ENCODE measurements at regions not wholly inside any gene's neighbourhood (a gene's known extent, or its start where the extent isn't known, plus 50 kb on each side); places are given as distances from the start of the nearest gene placed in this dataset.
A peak's percentile ranks its signal among the peaks of the same experiment; 100 is the strongest.
"Not testable (repeated sequence)": the region's sequence is repeated elsewhere in the genome, so short reads cannot be mapped to it uniquely, and the experiment has no call there.

DNA sequence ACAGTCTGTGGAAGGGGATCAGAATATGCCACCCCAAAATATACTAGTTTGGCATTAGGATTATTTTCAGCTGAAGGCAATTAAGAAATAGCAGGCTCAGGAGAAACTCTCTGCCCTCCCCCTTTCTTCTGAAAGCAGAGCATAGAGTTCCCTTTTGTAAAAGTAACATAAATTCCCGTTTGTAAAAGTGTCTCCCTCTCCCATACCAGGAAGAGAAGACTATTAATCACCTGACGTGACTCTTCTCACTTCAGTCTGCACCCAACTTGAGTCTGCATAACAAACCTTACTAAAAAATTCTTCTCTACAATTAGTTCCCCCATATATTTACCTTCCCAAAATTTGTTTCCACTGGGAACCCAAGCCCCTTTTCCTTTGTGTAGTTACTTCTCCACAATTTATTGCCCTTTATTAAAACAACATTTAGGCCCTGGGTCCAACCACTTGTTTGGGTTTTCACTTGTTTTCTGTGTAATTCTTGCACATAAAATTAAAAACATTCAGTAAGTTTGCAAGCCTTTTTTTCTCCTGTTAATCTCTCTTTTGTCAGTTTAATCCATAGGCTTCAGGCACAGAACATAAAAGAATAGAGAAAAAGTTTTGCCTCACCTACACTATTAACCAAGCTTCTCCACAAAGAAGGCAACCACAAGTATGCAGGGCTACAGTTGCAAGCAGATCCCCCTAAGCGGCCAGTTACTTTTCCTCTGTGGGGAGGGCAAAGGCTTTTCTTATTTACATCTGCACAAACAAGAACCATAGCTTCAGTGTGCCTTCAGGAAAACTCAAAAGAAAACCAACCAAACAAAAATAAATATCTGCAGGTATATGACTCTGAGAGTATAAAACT is 73.8 kb upstream of the EPCAM start:
- DNase-seq, result no peak

DNA sequence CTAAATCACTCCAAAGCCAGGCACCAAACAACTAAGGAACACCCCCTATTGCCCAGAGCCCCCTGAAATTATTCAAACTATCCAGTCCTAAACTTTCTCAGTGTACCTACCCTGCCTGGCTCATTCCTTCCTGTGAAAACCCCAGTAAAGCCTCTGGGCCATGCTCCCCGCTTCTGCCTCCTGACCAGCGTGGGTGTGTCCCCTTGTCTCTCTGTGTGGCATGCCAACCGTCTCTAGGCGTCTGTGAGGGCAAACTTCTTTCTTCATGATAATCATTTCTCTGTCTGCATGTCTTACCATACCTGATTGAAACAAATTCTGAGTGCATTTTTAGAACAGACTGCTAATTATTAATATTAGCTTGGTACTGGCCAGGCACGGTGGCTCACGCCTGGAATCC is 75.1 kb upstream of the EPCAM start:
- no peak for DNase-seq

DNA sequence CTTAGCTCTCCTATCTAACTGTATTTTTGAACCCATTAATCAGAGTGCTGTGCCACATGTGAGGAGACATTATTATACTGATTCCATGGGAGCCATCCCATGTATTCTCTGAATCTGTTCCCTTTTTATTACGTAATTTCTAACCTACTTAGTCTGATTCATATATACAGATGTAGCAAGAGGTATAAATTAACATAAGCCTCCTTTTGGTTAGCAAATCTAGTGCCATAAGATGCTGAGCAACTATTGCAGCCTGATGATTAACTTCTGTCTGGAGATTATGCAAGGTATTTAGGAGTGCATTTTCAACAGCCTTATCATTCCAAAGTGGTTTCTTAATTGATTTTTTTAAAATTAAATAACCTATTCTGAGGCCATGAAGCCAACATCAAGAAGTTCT is 80.2 kb upstream of the EPCAM start:
- no peak for DNase-seq

DNA sequence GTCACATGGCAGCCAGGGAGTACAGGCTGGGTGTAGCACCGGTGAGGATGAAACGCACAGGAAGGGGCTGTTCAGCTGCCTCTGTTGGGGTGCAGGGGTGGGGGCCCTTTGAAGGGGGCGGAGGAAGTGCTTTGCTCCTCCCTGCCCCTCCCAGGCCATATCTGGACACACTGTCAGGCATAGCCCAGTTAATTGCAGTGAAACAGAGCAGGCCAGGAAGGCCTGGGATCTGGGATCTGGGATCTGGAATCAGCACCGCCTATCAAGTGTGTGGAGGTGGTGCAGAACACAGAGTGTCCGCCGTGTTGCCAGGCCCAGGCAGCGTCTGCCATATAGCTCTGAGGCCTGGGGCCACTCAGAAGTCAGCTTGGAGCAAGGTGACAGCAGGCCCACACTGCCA is 85.5 kb upstream of the EPCAM start:
- DNase-seq, result no peak

DNA sequence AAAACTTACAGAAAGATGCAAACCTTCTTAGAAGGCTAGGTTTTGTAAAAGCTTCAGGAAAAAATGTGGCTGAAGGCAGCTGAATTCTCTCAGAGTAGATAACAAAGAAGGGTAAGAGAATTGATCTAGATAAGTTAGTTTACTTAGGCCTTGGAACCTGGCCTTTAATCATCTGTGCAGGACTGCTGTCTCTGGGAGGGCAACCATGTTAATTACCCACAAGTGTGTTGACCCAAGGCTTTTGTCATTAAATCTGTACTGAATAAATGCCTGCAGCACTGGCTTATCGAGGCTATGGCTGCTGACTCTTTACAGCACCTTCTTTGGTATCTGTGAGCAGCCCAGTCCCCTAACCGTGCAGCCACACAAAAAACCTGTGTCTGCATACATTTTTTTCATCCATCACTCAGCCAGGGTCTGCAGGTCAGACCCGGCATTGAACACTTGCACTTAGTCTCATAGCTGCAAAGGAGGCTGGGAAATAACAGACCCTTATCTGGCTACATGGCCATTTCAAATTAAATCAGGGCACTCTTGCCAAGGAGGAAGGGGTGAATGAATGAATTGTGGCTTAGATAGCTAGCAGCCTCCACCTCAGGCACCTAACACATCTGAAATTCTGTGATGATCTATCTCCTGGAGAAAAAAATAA is 86.4 kb upstream of the EPCAM start:
- no peak for DNase-seq

DNA sequence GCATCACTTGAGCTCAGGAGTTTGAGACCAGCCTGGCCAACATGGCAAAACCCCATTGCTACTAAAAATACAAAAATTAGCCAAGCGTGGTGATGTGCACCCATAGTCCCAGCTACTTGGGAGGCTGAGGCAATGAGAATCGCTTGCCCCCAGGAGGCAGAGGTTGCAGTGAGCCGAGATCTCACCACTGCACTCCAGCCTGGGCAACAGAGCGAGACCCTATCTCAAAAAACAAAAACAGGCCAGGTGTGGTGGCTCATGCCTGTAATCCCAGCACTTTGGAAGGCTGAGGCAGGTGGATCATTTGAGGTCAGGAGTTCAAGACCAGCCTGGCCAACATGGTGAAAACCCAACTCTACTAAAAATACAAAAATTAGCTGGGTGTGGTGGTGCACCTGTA is 89.6 kb upstream of the EPCAM start:
- not testable (repeated sequence) for DNase-seq

DNA sequence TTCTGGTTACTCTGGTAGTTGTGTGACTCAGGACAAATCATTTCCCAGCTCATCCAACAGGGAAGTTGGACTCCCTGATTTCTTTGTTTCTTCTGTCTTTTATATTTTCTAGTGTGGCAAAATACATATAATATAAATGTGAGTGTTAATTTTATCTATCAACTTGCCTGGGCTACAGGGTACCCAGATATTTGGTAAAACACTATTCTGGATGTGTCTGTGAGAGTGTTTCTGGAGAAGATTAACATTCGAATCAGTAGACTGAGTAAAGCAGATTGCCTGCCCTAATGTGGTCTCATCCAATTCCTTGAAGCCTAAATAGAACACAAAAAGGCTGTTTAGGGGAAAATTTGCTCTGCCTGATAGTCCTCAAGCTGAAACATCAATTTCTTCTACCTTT is 91.1 kb upstream of the EPCAM start:
- no peak for DNase-seq

DNA sequence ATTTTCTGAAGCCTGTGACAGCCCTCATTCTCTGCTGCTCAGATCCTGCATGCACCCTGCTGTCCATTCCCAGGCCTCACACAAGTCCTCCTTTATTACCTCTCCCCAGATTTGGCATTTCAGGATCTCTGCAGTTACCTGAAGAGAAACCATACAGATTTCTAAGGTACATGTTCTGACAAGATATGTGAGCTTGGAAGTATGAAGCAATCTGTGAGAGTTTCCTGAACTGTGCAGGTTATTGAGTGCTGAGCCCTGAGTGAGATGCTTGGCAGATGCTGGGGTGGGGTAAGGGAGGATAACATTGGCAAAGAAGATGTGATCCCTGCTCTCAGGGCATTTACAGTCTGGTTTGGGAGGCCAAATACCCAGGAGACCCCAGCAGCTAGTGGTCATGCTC is 91.9 kb upstream of the EPCAM start:
- DNase-seq, result no peak

DNA sequence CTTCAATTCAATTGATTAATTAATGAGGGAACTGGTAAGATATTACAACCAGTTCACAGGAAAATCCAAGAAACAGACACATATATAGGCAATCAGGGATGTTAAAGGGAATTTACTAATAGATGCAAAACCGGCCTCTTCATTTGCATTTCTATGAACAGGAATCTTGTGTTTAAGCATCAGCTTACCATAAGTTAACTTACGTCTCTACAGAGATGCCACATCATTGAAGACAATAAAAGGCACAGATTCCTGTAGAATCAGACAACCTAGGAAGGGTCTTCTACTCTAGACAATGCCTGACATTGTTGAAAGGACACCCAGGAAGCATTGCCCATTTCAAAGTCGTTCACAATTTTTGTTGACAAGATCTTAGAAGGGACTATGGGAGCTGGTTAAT is 93.0 kb upstream of the EPCAM start:
- no peak for DNase-seq

DNA sequence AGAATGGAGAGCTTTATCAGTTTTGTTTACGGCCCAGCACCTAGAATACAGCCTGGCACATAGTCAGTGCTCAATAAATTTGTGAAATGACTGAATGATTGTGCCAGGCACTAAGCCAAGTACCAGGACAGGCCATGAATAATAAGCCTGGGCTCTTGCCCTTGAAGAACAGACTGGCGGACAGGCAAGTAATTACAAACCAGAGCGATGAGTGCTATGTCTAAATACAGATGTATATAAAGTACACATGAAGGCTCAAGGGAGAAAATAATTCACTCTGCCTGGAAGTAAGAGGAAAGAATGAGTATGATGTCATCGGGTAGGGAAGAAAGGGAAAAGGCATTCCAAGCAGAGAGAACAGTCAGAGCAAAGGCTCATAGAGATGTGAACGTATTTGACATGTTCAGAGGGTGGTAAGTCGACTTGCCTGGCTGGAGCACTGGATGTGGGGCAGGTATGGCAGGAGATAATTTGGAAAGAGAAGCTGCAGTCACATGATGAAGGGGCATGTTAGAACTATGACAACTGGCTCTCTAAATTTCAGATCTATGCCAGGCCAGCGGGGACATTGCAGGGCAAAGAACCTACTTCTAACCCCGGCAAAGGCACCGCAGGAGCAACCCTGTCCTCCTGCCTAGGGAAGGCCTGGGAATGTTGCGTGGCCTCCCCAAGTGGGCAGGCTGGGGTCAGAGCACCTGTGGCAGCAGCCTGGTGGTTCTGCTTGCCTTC is 94.9 kb upstream of the EPCAM start:
- DNase-seq, result no peak

DNA sequence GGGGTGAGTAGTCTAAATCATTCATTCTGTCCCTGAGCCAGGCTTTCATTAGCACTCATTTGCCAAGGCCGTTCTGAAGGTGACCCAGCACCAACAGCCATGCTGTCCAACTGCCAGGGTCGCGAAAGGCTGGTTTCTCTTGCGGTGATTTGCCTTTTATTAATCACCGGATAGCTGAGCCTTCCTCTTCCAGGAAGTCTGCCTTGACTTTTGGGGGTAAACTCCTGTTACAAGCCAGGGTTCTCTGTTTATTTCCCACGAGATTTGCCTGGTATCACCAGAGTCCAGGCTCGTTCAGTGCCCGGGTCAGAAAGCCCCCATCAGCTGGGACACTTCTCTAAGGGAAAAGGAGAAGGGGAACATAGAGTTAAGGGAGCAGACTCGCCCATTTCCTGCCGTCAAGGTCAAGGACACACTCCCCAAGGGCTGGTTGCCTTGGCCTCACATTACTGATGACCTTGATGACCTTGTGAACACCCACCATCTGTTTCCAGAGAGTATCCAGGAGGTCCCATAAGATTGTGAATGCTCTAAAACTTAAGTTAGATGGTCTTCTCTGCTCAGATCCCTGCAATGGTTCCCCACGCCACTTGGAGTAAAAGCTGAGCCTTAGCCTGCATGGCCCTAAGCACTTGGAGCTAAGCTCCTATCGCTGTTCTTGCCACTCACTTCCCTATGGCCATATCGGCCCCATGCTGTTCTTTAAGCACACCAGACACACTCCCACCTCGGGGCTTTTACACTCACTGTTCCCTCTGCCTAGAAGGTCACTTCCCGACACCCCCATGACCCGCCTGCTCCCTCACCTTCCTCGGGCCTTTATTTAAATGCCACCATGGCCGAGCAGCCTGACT is 96.0 kb upstream of the EPCAM start:
- no peak for DNase-seq

DNA sequence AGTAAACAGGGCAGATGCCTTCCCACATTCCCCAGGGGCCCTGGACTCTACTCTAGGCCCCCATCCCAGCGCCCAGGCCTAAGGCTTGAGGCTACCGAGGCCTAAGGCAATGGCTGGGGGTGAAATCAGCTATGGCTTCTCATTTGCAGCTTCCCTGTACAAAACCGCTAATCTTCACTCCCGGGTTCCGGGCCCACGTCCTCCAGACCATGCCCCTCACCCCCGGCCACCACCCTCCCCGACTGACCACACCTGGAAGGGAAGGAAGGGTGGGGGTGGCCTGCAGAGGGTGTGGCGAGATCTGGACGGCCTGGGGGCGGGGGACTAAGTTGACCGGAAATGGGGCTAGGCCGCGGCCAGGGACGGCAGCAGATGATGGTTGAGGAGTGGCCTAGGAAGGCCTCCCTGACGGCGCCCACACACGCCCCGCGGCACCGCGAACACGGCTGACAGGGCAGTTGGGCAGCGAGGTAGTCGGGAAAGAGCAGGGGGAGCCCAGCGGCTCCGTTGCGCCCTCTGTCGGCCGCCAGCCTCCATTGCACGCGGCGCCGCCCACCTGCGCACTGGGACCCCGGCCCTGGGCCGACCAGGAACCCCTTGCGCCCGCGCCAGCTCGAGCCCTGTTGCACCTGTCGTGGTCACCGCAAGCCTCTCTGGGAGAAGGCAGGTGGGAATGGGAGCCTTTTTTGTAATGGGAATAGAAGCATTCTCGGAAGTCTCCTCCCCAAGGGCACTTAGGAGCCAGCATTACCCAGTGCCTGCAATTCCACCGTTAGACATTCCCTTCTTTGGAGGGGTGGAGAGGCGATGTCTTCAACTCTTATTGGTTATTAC is 95.9 kb upstream of the CALM2 start:
- peak; percentile 59 for DNase-seq

DNA sequence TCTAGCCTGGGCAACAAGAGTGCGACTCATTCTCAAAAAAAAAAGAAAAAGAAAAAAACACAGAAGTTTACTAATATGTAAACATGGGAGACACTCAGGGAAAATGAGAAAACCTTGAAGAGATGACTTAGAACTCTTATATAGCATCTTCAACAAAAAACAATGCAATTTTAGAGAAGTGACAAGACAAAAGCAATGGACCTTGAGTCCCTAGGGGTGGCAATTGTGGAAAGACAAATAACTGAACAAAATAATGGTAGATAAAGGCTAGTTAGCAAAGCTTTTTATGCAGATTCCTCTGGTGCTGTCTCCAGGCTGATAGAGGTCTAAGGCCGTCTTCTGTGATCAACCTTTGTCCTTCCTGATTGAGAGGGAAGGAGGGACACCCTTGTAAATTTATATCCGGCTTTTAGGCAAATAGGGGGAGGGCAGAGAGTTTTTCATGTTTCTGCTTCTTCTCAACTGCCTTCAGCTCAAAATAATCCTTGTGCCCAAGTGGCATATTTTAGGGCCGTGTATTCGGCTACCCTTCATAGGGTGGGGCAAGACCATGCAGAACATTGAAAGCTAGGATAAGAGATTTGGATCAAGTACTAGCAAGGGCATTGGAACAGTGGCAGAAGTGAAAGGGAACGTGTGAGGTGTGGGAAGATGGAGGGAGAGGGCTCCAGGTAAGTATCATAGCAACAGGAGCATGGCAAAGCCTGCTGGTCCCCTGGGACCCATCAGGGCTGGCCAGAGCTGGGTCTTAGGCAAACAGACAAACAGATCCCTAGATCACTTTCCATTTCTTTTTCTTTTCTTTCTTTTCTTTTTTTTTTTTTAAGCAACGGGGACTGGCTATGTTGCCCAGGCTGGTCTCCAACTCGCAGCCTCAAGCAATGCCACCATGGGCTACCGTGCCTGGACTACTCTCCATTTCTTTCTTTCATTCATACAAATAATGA is 95.0 kb upstream of the CALM2 start:
- no peak for DNase-seq

DNA sequence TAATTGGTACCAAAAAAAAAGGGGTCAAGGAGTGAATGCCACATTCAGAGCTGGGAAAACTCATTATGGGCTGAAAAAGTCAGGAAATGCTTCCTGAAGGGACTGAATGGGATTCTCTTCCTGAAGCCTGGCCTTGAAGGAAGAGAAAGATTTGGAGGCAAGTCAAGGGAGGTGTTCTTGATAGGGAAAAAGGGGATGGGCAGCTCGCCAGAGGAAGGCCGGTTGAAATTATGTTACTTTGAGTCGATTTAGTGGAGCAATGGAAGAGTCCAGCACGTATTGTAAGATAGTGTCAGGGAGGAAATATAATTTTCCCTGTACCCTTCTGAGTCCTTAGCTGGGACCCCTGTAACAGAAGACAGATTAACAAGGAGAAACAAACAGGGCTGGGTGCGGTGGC is 94.1 kb upstream of the CALM2 start:
- no peak for DNase-seq

DNA sequence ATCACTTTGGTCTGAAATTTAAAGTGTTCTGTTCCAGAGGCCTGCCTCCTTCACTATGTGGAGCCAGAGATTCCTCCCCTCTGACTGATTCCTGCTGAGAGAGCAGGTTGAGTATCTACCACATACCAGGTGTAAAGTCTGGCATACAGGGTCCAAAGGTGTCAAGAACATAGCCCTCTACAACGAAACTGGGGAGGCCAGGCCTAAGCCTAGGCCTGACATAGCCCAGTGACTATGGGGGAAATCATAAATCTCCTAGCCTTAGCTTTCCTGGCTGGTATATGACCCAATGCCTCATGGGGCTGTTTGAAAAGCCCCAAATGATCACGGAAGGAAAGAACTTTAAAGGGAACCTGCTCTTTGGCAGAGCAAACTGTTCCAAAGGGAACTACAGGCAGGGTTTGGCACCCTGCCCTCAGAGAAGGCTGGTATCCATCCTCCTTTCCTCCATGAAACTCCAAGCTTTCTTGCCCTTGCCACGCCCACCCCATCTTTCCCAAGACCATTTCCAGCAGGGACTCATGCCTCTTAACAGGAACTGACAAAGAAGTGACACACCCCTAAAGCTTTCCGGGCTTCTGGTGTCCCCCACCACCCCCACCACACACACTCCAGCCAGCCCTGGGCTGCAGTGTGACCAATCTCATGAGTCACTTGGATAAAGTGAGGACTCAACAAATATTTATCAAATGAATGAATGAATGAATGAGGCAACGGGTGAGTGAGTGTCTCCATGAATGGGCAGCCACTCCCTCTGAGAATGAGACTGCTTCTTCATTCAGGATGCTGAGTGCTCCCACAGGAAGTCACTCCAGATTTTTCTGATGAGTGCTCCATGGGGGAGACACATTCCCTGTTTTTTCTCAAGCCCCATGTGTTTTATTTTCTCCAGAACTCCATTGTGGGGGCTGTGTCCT is 93.3 kb upstream of the CALM2 start:
- no peak for DNase-seq

DNA sequence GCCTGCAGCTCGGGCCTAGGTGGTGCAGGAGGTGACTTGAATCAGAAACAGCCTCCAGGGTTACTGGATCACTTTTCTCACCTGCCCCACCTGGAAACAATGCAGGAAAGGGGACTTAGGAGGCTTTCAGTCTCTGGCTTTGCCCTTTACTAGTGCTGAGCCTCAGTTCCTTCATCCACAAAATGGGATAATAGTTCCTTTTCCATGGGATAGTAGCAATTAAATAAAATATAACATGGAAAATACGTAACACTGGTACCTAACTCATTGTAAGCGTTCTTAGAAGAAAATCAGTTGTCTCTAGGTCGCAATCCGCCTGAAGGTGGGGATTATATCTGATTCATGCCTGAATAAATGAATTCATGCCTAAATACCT is 91.4 kb upstream of the CALM2 start:
- no peak for DNase-seq

DNA sequence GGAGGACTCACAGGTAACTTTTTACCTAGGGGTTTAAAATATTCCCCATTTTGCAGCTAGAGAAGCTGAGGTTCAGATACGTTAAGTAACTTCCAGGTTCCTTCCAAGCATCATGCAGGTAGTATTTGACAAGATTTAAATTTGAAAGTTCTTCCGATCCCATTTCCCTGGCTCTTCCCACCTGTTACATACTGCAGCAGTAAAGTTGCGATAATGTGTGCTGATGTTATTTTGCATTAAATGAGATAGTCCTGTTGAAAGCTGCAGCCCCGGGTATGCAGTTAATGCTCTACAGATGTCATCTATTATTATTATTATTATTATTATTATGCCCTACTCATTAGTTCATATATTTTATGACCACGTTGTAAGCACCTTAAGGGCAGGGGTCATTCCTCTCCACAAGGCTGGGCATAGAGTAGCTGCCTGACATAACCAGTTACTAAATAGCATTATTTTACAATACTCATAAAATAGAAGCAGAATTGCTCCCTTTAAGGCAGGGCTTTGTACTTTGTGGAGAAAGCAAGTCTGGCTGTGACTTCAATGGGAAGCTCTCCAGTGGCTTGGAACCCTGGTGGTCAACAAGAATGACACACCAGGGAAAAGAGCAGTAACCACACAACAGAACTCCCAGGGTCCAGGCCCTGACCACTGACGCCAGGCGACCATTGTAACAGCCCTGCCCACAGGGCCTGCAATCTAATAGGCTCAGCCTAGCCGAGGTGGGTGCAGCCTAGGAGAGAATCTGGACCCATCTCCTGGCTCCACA is 90.8 kb upstream of the CALM2 start:
- no peak for DNase-seq

DNA sequence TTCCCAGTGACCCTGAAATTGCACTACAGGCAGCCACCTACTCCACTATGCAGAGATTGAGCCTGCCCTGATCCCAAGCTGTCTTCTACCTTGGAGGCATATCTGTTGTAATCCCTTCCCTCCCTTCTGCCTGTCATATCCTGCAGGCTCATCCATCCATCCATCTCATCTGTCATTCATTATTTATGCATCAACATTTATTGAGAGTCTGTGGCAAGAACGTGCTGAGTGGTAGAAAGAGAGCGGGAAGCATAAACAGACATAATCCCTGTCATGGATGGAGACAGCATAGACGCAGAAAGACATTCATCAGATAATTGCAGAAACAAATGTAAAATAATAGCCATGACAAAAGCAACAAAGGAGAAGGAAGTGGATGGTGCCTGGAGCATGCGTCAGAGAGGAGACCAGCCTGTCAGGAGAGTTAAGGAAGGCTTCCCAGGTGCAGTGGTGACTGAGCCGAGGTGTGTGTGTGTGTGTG is 89.5 kb upstream of the CALM2 start:
- DNase-seq, result no peak

DNA sequence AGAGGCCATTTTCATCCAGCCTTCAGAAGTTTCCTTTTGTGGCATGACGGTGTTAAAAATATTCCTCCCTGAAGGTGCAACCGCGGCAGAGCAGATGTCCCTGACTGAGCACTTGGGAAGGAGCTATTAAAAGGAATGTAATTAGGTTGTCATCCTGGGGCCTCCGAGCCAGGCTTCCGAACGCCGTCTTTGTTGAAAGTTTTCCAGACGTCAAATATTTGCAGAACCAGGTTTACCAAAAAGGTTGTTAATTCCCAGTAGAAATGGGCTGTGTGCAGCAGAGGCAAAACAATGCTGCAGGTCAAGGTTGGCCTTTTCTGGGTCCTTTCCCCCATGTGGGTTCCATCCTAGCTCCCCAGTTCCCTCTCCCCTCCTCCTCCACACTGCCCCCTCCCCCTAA is 88.8 kb upstream of the CALM2 start:
- no peak for DNase-seq
